ENCODE measurements at regions not wholly inside any gene's neighbourhood (a gene's known extent, or its start where the extent isn't known, plus 50 kb on each side); places are given as distances from the start of the nearest gene placed in this dataset.
"Not testable (repeated sequence)": the region's sequence is repeated elsewhere in the genome, so short reads cannot be mapped to it uniquely, and the experiment has no call there.

- DNase-seq (ENCODE audit: low read depth in 2 of 2): not testable (repeated sequence)
These were observed 350.1 kb downstream of the NSUN3 start for GRCh38 chr3:94412936-94413335.

- no peak for DNase-seq (ENCODE audit: low read depth in 2 of 2)
These were observed 350.7 kb downstream of the NSUN3 start for GRCh38 chr3:94413336-94414108.

GRCh38 chr3:94414418-94414817 is 351.6 kb downstream of the NSUN3 start:
- no peak for DNase-seq (ENCODE audit: low read depth in 2 of 2)

- DNase-seq (ENCODE audit: low read depth in 2 of 2): no peak
These were observed 353.9 kb downstream of the NSUN3 start for GRCh38 chr3:94416768-94417167.

- DNase-seq (ENCODE audit: low read depth in 2 of 2): no peak
These were observed 355.1 kb downstream of the NSUN3 start for GRCh38 chr3:94417963-94418455.

GRCh38 chr3:94420931-94421330 is 358.1 kb downstream of the NSUN3 start:
- DNase-seq (ENCODE audit: low read depth in 2 of 2): no peak

- DNase-seq (ENCODE audit: low read depth in 2 of 2): no peak
These were observed 360.7 kb downstream of the NSUN3 start for GRCh38 chr3:94423578-94423977.

GRCh38 chr3:94429517-94429916 is 366.7 kb downstream of the NSUN3 start:
- DNase-seq (ENCODE audit: low read depth in 2 of 2): no peak

- DNase-seq (ENCODE audit: low read depth in 2 of 2): no peak
These were observed 369.2 kb downstream of the NSUN3 start for GRCh38 chr3:94431876-94432570.

GRCh38 chr3:94433811-94434210 is 370.9 kb downstream of the NSUN3 start:
- DNase-seq (ENCODE audit: low read depth in 2 of 2): no peak

- no peak for DNase-seq (ENCODE audit: low read depth in 2 of 2)
These were observed 378.1 kb downstream of the NSUN3 start for GRCh38 chr3:94440767-94441493.

- no peak for DNase-seq (ENCODE audit: low read depth in 2 of 2)
These were observed 378.6 kb downstream of the NSUN3 start for GRCh38 chr3:94441494-94441847.

- no peak for DNase-seq (ENCODE audit: low read depth in 2 of 2)
These were observed 391.0 kb downstream of the NSUN3 start for GRCh38 chr3:94453864-94454263.

- DNase-seq (ENCODE audit: low read depth in 2 of 2): no peak
These were observed 396.3 kb downstream of the NSUN3 start for GRCh38 chr3:94459167-94459566.

- no peak for DNase-seq (ENCODE audit: low read depth in 2 of 2)
These were observed 398.1 kb downstream of the NSUN3 start for GRCh38 chr3:94460931-94461330.

GRCh38 chr3:94462931-94463330 is 400.1 kb downstream of the NSUN3 start:
- DNase-seq (ENCODE audit: low read depth in 2 of 2): no peak

- no peak for DNase-seq (ENCODE audit: low read depth in 2 of 2)
These were observed 409.6 kb downstream of the NSUN3 start for GRCh38 chr3:94472511-94472910.

- no peak for DNase-seq (ENCODE audit: low read depth in 2 of 2)
These were observed 418.5 kb downstream of the NSUN3 start for GRCh38 chr3:94481226-94481898.

- no peak for DNase-seq (ENCODE audit: low read depth in 2 of 2)
These were observed 419.8 kb downstream of the NSUN3 start for GRCh38 chr3:94482686-94483085.

- no peak for DNase-seq (ENCODE audit: low read depth in 2 of 2)
These were observed 420.5 kb downstream of the NSUN3 start for GRCh38 chr3:94483403-94483802.

GRCh38 chr3:94494992-94495391 is 432.1 kb downstream of the NSUN3 start:
- DNase-seq (ENCODE audit: low read depth in 2 of 2): no peak

GRCh38 chr3:94500146-94500545 is 437.3 kb downstream of the NSUN3 start:
- no peak for DNase-seq (ENCODE audit: low read depth in 2 of 2)
